ENCODE measurements at regions not wholly inside any gene's neighbourhood (a gene's known extent, or its start where the extent isn't known, plus 50 kb on each side); places are given as distances from the start of the nearest gene placed in this dataset.

GRCh38 chr6:145562771-145563615, 172.3 kb downstream of the EPM2A start:
- no peak for TF ChIP-seq POLR2A (IDR thresholded peaks at IDR 0.05)
- no peak for TF ChIP-seq CTCF (IDR thresholded peaks at IDR 0.05)
